ENCODE measurements at regions not wholly inside any gene's neighbourhood (a gene's known extent, or its start where the extent isn't known, plus 50 kb on each side); places are given as distances from the start of the nearest gene placed in this dataset.
"Not testable (repeated sequence)": the region's sequence is repeated elsewhere in the genome, so short reads cannot be mapped to it uniquely, and the experiment has no call there.

GRCh38 chr7:153723892-153724291 is 328.3 kb upstream of the DPP6 start:
- H2AK5ac ChIP-seq (ENCODE audit: low read depth, low read length); H3K79me1 ChIP-seq (ENCODE audit: low read depth in 1 of 2, low read length in 2 of 2); H3K14ac ChIP-seq (replicated peaks; ENCODE audit: low read depth, low read length); H3K4me1 ChIP-seq (ENCODE audit: control insufficient read depth, insufficient read depth, low read length); H4K8ac ChIP-seq (ENCODE audit: low read depth in 2 of 2, low read length in 2 of 2); H3K23ac ChIP-seq (ENCODE audit: low read depth, low read length); H4K5ac ChIP-seq (ENCODE audit: low read depth, low read length); ATAC-seq (ENCODE audit: low read depth); DNase-seq; H3K9ac ChIP-seq (ENCODE audit: low read depth, low read length); dilution Hi-C loops (cut with HindIII; ENCODE audit: low sequenced_read_pairs, unreplicated experiment); CTCF ChIA-PET; H3K9me3 ChIP-seq (ENCODE audit: control insufficient read depth, insufficient read depth, low read length); H2AFZ ChIP-seq (replicated peaks; ENCODE audit: low read length, poor library complexity); H3K4me3 ChIP-seq (ENCODE audit: insufficient read depth, low read depth, low read length); H2AK9ac ChIP-seq (replicated peaks; ENCODE audit: low read depth, low read length, poor library complexity); H3K18ac ChIP-seq (ENCODE audit: low read depth, low read length); H3K9me1 ChIP-seq (ENCODE audit: insufficient read depth, low read length); H3K4me2 ChIP-seq (ENCODE audit: low read depth, low read length); H2BK20ac ChIP-seq (ENCODE audit: low read depth, low read length); H3K36me3 ChIP-seq (ENCODE audit: control insufficient read depth, insufficient read depth, low read length); H3K56ac ChIP-seq (ENCODE audit: extremely low read depth, insufficient read depth, low read length); intact Hi-C loops (cut with micrococcal nuclease); H4K20me1 ChIP-seq (ENCODE audit: insufficient read depth, low read length); H2BK15ac ChIP-seq (ENCODE audit: low read depth, low read length); H3K27ac ChIP-seq (ENCODE audit: insufficient read depth, low read length); in situ Hi-C loops (cut with MboI; ENCODE audit: low sequenced_read_pairs); BruUV-seq (replicated peaks); POLR2A ChIA-PET (ENCODE audit: unreplicated experiment); H4K91ac ChIP-seq (ENCODE audit: insufficient read depth, low read depth, low read length); H3K4ac ChIP-seq (ENCODE audit: low read depth, low read length); H2BK120ac ChIP-seq (ENCODE audit: low read depth, low read length); H2BK5ac ChIP-seq (ENCODE audit: low read depth, low read length, poor library complexity, severe bottlenecking); H3K27me3 ChIP-seq (ENCODE audit: control insufficient read depth, insufficient read depth, low read length): not testable (repeated sequence)
- no CpG with 5 or more reads among the region's 2 CpGs for WGBS, 2 experiments (ENCODE audit: extremely low coverage in 2 of 2, insufficient read length in 1 of 2)

- H3K4me1 ChIP-seq (ENCODE audit: control insufficient read depth, insufficient read depth, low read length); H2BK20ac ChIP-seq (ENCODE audit: low read depth, low read length); H3K79me1 ChIP-seq (ENCODE audit: low read depth in 1 of 2, low read length in 2 of 2); DNase-seq; H3K9ac ChIP-seq (ENCODE audit: low read depth, low read length); H3K4me2 ChIP-seq (ENCODE audit: low read depth, low read length); H3K18ac ChIP-seq (ENCODE audit: low read depth, low read length); intact Hi-C loops (cut with micrococcal nuclease); H2BK120ac ChIP-seq (ENCODE audit: low read depth, low read length); H4K20me1 ChIP-seq (ENCODE audit: insufficient read depth, low read length); H3K56ac ChIP-seq (ENCODE audit: extremely low read depth, insufficient read depth, low read length); H3K14ac ChIP-seq (replicated peaks; ENCODE audit: low read depth, low read length); H2AK5ac ChIP-seq (ENCODE audit: low read depth, low read length); H4K8ac ChIP-seq (ENCODE audit: low read depth in 2 of 2, low read length in 2 of 2); ATAC-seq (ENCODE audit: low read depth); H3K4me3 ChIP-seq (ENCODE audit: insufficient read depth, low read depth, low read length); in situ Hi-C loops (cut with MboI; ENCODE audit: low sequenced_read_pairs); H2BK15ac ChIP-seq (ENCODE audit: low read depth, low read length); dilution Hi-C loops (cut with HindIII; ENCODE audit: low sequenced_read_pairs, unreplicated experiment); H3K27me3 ChIP-seq (ENCODE audit: control insufficient read depth, insufficient read depth, low read length); H3K4ac ChIP-seq (ENCODE audit: low read depth, low read length); H4K91ac ChIP-seq (ENCODE audit: insufficient read depth, low read depth, low read length); H3K9me3 ChIP-seq (ENCODE audit: control insufficient read depth, insufficient read depth, low read length); BruUV-seq (replicated peaks); H2AFZ ChIP-seq (replicated peaks; ENCODE audit: low read length, poor library complexity); H3K27ac ChIP-seq (ENCODE audit: insufficient read depth, low read length); H3K36me3 ChIP-seq (ENCODE audit: control insufficient read depth, insufficient read depth, low read length); H2BK5ac ChIP-seq (ENCODE audit: low read depth, low read length, poor library complexity, severe bottlenecking); H3K9me1 ChIP-seq (ENCODE audit: insufficient read depth, low read length); H2AK9ac ChIP-seq (replicated peaks; ENCODE audit: low read depth, low read length, poor library complexity); CTCF ChIA-PET; H3K23ac ChIP-seq (ENCODE audit: low read depth, low read length); H4K5ac ChIP-seq (ENCODE audit: low read depth, low read length); POLR2A ChIA-PET (ENCODE audit: unreplicated experiment): not testable (repeated sequence)
- no CpG with 5 or more reads among the region's 7 CpGs for WGBS, 2 experiments (ENCODE audit: extremely low coverage in 2 of 2, insufficient read length in 1 of 2)
Observed at GRCh38 chr7:153731504-153731903, 320.7 kb upstream of the DPP6 start.
